Peyer's patch (tissue), 4 donors: ENCODE measurements at regions not wholly inside any gene's neighbourhood (a gene's known extent, or its start where the extent isn't known, plus 50 kb on each side); places are given as distances from the start of the nearest gene placed in this dataset.

Source experiments
- CTCF ChIP-seq, 6 experiments: fragments of 450-650 bp in 4 of 6; fragments of 200-600 bp in 2 of 6; sonication (generic) in 1 of 6; IDR thresholded peaks; one replicate each; pipeline ENCODE4 v1.5.1; 2017 to 2019; ENCODE audit warnings: antibody characterized with exemption in 6 of 6, mild to moderate bottlenecking in 3 of 6, moderate library complexity in 1 of 6
- POLR2A ChIP-seq, 2 donors: fragments of 450-650 bp; IDR thresholded peaks; one replicate each; pipeline ENCODE4 v1.5.1; 2017; ENCODE audit warnings: antibody characterized with exemption in 2 of 2, mild to moderate bottlenecking in 2 of 2, moderate library complexity in 2 of 2

GRCh38 chrY:7654985-7655384, 743.4 kb upstream of the AMELY start:
- TF ChIP-seq CTCF (IDR thresholded peaks at IDR 0.05), result no peak
- no peak for TF ChIP-seq POLR2A (IDR thresholded peaks at IDR 0.05)
